ENCODE measurements at regions not wholly inside any gene's neighbourhood (a gene's known extent, or its start where the extent isn't known, plus 50 kb on each side); places are given as distances from the start of the nearest gene placed in this dataset.

- TF ChIP-seq CTCF (IDR thresholded peaks at IDR 0.05) = peak; percentile 100
These were observed 253.0 kb upstream of the RASGRP1 start for GRCh38 chr15:38817427-38818156.

DNA sequence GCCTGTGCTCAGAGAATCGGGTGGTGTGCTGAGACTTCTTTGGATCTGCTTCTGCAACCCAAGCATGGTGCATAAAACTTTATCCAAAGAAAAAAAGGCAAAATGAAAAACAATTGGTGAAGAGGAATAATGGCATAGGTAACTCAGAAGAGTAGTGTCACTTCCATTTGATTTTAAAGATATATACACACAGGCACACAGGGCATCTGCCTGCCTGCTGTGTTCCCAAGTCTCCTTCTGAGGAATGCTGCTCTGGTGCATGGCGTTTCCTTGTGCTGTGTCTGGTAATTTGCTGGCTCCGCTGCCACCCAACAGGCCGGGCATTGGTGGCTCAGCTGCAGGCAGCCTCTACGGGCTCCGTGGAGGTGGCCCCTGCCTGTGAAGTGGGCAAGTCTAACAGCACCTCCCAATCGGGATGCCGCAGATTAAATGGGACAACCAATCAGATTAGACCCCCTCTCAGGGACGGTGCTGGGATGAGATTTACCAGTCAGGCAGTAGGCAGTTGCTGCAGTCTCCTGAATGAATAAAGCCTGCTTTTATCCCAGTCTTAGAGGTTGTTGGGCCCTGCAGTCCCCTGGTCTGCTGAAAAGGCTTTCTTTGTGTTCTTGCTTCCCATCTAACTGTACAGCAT is 253.7 kb upstream of the RASGRP1 start:
- TF ChIP-seq CTCF (IDR thresholded peaks at IDR 0.05) = no peak

DNA sequence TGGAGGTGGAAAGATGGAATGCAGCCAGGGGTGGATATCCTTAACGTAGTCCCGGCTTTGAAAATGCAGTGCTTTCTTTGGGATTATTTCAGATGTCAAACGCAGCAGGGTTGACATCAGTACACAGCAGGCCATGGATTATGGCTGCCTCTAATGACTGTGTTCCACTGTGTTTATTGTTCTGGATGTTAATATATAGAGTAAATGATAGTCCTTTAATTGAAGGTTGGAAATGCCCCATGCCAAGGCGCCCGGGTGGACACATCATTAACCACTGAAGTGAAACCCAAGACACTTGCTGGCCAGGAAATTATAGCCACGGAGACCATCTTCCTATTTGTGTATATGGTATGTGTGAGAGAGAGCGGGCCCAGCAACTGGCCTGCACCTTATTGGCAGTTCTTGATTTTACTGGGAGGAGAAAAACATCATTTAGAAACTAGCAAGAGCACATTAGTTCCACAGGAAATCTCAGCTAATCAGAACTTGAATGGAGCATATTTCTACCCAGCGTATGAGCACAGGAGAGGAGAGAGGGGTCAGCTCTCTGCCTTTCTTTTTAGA is 254.9 kb upstream of the RASGRP1 start:
- TF ChIP-seq CTCF (IDR thresholded peaks at IDR 0.05) = no peak

- TF ChIP-seq CTCF (IDR thresholded peaks at IDR 0.05) = no peak
These were observed 258.6 kb upstream of the RASGRP1 start for GRCh38 chr15:38823263-38823662.

DNA sequence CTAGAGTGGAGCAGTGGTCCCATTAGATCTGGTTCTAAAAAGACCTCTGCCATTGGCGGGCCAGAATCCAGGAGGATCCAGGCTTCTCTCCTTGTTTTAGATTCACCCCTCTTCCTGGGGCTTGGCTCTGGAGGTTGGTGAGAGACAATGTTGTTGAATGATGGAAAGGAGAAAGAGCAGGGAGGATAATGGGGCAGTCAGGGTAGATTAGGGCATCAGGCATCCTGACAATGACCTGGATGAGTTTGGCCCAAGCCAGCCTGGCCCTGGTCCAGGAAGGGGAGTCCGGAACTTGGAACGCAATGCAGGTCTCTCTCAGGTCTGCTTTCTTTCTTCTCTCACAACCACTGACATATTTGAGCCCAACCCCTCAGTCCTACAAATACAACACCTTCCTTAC is 260.1 kb upstream of the RASGRP1 start:
- TF ChIP-seq CTCF (IDR thresholded peaks at IDR 0.05) = no peak

DNA sequence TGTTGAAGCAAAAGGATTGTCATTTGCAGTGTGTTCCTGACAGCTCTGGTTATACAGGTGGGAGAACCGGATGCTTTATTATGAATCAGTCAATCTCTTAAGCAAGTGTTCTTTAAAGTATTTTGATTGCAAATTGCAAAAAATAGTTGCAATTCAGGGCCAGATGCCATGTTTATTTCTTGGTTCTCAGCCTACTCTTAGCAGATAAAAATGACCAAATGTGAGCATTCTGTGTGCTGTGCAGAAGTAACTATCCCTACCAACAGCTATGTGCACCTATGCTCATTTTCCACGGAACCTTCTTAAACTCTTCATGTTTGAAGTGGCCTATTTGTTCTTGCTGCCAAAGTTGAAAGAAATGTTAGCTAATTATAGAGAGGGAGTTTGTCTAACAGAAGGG is 262.3 kb upstream of the RASGRP1 start:
- TF ChIP-seq CTCF (IDR thresholded peaks at IDR 0.05) = no peak

GRCh38 chr15:38828031-38828532 is 263.5 kb upstream of the RASGRP1 start:
- no peak for TF ChIP-seq CTCF (IDR thresholded peaks at IDR 0.05)

Data from LNCAP (cell line).